NCI-H2196 (cell line): ENCODE measurements at regions not wholly inside any gene's neighbourhood (a gene's known extent, or its start where the extent isn't known, plus 50 kb on each side); places are given as distances from the start of the nearest gene placed in this dataset.

Experiments used
- DNase-seq: peaks from one replicate; lab custom pipeline; 2025; ENCODE audit not compliant: unreplicated experiment; lab: John Stamatoyannopoulos, UW

DNA sequence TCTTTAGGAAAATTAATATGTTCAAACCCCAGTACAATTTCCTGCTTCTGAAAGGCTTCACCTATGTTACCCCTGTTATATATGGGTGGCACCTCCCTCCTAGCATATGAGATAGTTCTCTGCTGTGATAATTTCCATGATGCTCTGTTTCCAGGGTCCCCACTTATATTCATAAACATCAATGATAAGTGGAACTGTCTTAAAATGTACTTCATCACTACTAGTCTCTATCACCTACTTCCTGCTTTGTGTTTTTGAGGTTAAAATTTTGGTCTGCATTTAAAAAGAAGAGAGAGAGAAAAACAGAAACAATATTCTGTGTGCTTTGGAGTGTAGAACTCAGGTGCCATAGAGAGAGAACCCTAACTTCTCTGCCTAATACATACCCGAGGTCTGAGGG, 234.7 kb downstream of the HTR1A start:
- DNase-seq: no peak

DNA sequence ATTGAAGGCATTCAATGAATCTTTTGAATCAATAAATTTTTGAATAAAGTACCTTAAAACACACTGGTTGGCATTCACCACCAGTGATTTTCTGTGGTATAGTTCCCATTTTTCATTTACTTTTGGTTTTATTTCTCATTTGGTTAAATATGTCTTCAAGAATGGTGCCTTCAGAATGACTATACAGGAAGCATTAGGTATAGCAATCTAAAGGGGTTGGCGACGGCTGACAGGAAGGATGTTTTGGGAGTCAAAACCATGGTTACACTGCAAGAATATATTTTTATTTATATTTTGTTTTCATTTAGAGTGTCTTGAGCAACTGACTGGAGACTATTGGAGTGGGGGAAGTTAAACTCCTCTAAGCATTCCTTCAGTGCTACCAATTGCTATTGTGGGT, 235.7 kb downstream of the HTR1A start:
- no peak for DNase-seq

DNA sequence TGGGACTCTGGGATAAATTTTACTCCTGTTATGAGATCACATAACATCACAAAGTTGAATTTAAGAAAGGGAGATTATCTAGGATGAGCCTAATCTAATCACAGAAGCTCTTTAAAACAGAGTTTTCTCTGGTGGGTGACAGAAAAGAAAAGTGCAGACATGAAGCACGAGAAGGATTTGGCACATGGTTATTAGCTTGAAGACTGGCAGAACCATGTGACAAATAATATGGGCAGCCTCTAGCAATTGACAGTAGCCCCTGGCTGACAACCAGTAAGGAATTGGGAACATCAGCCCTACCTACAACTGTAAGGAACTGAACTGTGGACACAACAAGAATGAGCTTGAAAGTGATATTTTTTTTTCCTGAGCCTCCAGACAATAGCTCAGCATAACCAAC, 243.1 kb downstream of the HTR1A start:
- DNase-seq: no peak

DNA sequence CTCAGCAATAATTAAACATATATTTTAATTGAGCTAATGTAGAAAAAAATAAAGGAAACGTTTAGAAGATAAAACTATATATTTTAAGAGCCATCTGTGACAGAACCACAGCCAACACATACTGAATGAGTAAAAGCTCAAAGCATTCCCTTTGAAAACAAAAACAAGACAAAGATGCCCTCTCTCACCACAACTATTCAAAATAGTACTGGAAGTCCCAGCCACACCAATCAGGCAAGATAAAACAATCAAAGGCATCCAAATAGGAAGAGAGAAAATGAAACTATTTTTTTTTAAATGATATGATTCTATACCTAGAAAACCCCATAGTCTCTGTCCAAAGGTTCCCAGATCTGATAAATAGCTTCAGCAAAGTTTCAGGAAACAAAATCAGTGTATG, 262.0 kb downstream of the HTR1A start:
- DNase-seq: no peak

DNA sequence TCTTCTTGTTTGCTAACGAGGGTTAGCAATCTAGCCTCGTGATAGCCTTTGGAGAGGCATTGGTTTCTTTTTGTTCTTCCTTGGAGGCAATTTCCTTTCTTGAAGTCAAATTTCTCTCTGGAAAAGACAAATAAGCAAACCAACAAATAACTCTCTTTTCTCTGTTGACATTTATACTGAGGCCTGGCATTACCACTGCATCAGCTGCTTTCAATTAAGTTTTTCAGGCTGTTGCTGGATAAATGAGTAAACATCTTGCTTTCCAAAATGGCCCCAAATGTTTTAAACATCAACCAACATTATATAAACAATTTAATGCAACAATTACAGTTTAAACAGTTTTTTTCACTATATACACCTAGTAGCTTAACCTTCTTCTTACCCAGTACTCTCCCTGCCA, 264.4 kb downstream of the HTR1A start:
- no peak for DNase-seq

DNA sequence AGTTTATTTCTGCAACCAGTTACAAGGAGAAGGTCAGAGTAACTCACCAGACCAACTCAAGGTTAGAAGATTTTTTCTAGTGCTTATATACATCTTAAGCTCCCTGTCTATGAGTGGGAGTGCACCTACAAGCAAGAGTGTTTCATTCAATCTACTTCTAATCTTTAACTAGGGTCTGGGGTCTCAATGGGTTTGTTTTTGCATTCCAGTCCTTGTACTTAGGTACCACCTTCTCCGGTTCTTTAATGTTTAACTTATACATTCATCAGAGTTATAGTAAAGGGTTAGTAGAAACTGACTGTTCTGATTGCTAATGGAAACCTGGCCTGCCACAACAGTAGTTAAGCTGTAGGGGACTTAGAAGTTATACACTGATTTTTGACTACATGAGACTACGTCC, 271.7 kb downstream of the HTR1A start:
- no peak for DNase-seq

DNA sequence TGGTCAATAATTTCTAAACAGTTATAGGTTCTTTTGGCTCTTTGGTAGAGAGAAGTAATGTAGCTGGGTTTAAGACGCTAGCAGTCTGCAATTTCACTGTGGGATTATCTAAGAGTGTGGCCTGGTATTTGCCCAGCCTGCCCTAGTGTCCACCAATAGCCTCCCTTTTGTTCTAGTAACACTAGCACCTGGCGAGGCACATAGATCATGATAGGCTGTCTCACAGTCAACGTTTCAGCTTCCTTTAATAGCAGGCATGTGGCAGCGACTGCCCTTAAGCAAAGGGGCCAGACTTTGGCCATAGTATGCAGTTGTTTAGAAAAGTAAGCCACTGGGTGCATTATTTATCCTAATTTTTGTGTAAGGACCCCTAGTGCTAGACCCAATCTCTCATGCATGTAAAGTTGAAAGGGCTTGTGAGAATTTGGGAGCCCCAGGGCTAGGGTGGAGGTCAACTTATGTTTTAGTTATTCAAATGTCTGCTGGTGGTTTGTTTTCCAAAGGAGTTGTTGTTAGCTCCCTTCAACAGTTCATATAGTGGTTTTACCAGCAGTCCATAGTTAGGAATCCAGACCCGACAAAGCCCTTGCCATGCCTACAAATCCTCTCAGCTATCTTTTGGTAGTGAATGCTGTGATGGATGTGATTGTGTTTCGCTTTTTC, 274.3 kb downstream of the HTR1A start:
- no peak for DNase-seq

DNA sequence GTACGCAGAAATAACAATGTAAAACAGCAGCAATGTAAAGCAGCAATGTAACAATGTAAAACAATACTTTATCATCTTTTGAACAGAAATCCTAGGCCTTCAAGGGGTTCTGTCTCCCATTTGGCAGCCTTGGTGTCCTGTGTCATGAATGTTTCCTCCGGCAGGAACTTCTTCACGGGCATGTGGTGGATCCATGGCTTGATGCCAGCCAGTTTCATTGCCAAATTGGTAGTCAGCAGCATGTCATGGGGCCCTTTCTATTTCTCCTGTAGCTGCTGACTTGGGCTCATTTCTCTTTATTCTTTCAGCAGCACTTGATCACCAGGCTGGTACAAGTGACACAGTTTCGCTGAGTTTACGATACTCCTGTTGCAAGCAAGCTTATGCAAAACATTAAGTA, 275.3 kb downstream of the HTR1A start:
- no peak for DNase-seq

DNA sequence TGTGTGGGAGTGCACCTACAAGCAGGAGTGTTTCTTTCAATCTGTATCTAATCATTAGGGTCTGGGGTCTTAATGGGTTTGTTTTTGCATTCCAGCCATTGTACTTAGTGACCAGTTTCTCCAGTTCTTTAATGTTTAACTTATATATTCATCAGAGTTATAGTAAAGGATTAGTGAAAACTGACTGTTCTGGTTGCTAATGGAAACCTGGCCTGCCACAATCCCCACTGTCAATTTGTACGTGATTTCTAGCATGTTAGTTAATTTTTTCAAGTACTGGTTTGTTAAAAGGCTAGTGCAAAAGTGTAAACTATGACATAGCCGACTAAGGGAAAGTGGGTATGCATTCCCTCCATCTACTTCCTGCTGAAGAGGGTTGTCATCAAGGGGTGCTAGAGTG, 276.1 kb downstream of the HTR1A start:
- no peak for DNase-seq

DNA sequence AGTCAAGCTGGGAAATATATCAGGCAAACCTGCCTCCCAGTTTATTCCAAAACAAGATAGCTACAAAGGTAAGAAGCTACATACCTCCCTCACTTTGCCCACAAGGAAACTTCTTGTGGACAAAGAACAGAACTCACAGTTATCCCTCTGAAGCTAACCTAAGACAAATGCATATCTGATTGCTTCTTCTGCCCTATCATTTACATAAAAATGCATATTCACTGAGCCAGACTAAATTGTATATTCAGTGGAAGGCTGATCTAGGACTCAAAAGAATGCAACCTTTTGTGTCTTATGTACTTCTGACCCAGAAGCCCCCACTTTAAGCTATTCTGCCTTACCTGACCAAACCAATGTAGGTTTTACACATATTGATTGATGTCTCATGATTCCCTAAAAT, 276.8 kb downstream of the HTR1A start:
- DNase-seq: no peak

DNA sequence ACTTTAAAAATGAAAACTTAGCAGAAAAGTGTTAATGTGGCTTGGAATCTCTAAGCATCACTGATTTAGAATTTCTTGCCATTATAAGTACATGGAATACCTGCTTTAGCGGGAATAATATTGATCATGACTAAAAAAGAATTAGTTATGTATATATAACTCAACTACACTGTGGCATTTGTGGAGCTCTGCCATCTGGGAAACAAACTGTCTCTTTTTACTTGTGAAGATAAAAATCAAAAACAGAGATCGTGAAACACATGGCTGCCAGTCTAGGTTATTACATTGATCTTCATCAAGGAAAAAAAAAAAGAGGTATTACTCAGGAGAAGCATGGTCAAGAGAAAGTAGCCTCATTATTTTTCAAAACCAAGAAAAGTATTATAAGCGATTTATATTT, 287.4 kb downstream of the HTR1A start:
- DNase-seq: no peak

DNA sequence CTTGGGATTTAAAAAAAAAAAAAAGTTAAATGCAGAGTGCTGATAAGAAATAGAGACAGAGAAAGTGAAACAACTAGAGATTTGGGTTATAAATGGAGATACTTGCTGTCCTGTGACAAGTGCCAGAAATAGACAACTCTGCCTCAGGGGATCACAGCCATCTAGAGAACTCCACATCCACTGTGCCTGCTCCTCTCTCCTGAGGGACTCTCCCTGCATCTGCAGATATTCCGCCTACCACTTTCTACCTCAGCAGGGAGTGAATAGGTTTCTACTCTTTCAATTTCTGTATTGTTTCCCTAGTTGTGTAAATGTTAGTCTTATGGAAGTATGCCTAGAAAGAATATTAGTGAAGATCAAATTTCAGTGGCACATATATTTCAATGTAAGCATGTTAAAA, 307.2 kb downstream of the HTR1A start:
- DNase-seq: no peak

DNA sequence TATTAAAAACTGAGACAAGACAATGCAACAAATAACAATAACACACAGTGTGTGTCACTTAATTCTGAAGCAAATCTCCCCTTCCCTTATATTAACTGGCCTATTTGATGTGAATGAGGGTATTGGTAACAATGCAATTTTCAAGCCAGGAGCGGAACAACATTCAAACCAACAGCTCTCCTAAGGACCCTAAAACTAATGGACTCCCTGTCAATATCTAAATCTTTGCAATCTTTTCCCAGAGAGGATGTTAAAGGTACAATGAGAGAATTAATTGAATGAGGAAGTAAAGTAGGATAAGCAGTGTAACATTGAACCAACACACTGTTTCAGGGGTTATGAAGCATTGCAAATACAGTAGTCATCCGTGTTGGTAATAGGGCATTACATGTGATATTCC, 311.7 kb downstream of the HTR1A start:
- no peak for DNase-seq

DNA sequence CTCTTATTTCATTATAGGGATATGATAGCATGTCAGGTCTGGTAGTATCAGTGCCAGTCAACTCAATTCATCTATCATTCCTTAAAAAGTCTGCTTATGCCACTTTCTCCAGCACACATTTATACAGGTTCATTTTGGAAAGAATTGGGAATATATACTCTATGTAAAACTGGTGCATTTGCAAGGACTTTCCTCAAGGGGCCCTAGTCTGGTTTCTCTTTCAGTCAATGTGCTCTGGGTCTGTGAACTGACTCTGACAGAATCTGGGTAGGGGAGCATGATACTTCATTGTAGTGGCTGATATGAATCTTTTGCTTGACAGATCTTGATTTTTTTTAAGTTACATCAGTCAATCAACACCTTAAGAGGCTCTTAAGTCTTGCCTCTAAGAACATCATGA, 313.9 kb downstream of the HTR1A start:
- DNase-seq: no peak

DNA sequence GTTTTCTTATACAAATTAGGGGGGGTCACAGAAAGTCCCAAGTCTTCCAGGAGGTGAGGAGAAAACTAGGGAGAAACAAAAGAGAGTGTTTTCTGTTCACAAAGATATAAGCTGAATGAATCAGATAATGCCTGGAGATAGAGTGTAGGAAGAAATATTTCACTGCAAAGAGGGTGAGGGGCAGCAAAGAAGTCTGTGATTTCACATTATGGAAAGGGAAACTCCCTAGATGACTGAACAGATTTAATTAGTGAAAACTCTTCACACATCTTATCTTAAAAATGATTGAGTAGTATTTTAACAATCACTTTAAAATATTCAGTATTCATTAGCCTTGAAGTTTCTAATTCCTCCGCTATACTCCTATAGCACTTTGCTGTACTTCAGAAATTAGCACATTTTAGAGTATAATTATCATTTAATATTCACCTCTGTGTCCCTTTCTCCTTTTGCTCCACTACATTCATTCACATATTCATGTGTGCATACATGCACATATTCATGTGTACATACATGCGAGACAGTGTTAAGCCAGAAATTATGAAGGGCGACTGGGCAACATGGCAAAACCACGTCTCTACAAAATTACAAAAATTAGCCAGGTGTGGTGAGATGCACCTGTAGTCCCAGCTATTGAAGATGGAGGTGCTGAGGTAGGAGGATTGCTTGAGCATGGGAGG, 332.2 kb downstream of the HTR1A start:
- no peak for DNase-seq

DNA sequence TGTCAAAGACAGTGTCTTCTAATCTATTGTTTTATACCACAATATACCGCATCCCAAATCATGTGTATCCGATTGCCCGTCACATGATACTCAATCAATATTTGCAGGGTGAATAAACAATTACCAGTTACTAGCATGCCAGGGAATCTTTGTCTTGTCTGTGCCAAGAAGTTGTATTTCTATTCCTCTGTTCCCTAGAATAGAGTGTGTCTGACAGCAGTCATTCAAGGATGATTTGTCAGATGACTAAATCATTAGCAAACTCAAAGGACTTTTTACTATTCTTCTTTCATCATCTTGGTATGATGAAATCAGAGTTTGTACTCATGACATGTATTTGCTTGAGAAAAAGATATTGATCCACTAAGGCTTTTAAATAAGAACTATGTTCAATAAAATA, 348.8 kb downstream of the HTR1A start:
- DNase-seq: no peak

DNA sequence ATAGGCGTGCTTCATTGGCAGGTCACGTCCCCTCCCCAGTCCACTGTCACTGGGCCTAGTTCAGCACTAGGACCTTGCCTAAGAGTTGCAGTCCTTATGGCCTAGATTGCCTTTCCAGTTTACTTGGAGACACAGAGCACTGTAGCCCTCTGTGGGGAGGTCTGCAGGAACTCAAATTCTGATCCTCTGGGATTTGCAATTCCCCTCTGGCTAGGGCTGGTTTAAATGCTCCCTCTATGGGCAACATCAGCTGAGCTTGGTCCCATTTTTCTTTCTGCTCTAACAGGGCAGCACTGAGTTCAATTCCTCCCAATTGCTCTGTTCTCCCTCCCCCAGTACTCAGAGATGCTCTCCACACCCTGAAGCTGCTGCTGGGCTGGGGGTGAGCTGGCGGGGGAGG, 358.2 kb downstream of the HTR1A start:
- DNase-seq: no peak

DNA sequence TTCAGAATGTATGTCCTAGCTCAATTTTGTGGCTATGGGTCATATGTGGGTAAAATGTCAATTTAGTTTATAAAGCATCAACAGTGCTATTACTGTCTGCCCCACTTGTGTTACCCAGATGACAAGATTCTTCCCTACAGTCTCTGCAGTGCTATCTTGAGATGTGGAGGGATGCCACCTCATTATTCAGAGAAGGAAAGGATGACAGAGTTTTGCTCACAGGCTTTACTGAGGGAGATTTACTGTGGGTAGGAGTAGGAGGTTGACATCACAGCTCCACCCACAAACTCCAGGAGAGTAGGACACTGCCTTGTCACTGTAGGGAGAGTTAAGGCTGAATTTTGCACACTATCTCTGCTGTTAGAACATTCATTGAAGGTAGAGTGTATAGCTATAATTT, 359.3 kb downstream of the HTR1A start:
- DNase-seq: no peak

DNA sequence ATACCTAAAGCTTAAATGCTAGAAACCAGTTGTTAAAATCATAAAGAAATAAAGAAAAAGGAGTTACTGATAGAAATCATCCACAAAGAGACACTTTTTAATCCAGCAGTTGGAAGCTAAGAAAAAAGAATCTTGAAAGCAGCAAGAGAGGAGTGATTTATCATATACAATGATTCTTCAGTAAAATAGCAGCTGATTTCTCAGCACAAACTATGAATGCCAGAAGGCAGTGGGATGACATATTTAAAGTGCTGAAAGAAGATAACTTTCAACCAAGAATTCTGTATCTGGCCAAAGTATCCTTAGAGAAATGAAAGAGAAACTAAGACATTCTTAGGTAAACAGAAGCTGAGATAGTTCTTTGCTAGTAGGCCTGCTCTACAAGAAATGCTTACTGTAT, 366.0 kb downstream of the HTR1A start:
- no peak for DNase-seq

DNA sequence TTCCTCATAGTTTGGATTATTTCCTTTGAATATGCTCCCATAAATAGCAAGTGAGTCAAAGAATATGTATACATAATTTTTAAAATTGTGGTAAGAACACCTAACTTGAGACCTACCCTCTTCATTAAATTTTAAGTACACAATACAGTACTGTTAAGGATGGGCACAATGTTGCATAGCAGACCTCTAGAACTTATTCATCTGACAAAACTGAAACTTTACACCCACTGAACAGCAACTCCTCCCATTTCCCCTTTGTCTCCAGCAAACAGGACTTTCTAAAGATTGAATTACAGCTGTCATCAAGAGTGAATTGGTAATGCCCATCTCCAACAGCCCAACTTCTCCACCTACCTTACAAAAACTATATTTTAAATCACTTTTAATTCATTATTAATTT, 388.9 kb downstream of the HTR1A start:
- DNase-seq: no peak

DNA sequence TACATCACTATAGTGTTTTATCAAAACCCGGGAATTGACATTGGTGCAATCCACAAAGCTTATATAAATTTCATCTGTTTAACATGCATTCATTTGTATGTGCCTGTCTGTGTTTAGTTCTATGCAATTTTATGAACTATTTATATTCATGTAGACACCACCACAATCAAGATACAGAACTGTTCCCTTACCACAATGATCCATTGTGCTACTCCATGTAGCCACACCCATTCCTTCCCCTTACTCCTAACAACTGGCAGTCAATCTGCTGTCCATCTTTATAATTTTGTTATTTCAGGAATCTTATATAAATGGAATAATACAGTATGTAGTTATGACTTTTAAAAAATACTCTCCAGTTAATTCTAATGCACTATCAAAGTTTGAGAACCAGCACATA, 389.5 kb downstream of the HTR1A start:
- no peak for DNase-seq

DNA sequence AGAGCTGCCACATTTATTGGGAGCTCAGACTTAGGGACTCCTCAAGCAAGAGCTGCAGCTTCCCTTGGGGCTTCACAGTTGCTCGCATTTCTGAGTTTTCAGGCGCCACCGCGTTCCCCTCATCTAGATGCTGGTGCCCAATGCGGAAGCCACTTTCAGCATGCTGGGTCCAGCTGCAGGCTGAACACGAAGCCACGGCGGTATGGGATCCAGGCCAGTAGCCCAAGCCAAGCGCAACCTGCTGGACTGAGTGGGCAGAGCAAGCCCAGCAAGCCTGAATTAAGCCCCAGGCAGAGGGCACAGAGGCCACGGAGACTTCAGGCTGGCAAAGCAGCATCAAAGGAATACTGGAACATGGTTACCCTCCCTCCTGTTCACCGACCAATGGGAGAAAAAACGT, 391.5 kb downstream of the HTR1A start:
- DNase-seq: no peak

DNA sequence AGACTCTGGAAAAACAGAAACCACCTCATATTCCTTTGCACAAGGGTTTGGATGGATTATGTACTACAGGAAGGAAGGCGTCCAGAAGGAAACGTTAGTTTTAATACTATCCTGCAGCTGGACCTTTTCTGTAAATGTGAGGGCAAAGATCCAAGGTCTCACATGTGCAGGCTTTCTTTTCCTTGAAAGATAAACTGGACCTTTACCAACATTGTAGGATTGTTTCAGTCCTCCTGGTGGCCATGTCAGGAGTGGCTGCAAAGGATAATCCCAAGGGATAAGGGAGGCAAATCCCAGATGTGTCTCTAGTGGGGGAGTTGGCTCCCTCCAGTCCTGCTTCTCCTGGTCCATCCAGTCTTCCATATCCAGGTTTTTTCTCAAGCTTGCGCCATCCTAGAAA, 397.5 kb downstream of the HTR1A start:
- DNase-seq: no peak
